PC-9 (cell line): ENCODE measurements at regions not wholly inside any gene's neighbourhood (a gene's known extent, or its start where the extent isn't known, plus 50 kb on each side); places are given as distances from the start of the nearest gene placed in this dataset.

Source experiments
- CTCF ChIP-seq: fragments of 200-600 bp; sonication (generic); conservative IDR thresholded peaks from 2 replicates; pipeline ENCODE4 v1.6.1; 2017; ENCODE audit warnings: mixed run types, antibody characterized with exemption, mild to moderate bottlenecking, moderate library complexity
- EZH2 ChIP-seq: fragments of 200-600 bp; sonication (generic); IDR thresholded peaks from 2 replicates; pipeline ENCODE4 v1.8.0; 2017; ENCODE audit warnings: antibody characterized with exemption, low read depth

- TF ChIP-seq CTCF (no peak), EZH2 (no peak)
Observed at GRCh38 chr11:32012049-32012448, 78.8 kb upstream of the RCN1 start.
